GM12892 (cell line): ENCODE measurements at regions not wholly inside any gene's neighbourhood (a gene's known extent, or its start where the extent isn't known, plus 50 kb on each side); places are given as distances from the start of the nearest gene placed in this dataset.

Experiments
- POLR2A ChIP-seq: IDR thresholded peaks from 2 replicates; pipeline ENCODE4 v1.6.1; 2011; ENCODE audit warnings: low read depth, low read length, control low read depth
- TAF1 ChIP-seq: IDR thresholded peaks from 2 replicates; pipeline ENCODE4 v1.6.1; 2011; ENCODE audit warnings: low read depth, mild to moderate bottlenecking, control low read depth, low read length, borderline replicate concordance

- no peak for TF ChIP-seq POLR2A
- no peak for TF ChIP-seq TAF1
Measured at GRCh38 chr2:144947709-144948037, 427.8 kb upstream of the ZEB2 start.
